Right lobe of liver (tissue), 4 donors: ENCODE measurements at regions not wholly inside any gene's neighbourhood (a gene's known extent, or its start where the extent isn't known, plus 50 kb on each side); places are given as distances from the start of the nearest gene placed in this dataset.

ENCODE experiments used
- POLR2A ChIP-seq: fragments of 450-650 bp; IDR thresholded peaks from one replicate; pipeline ENCODE4 v1.6.1; 2017; ENCODE audit warnings: antibody characterized with exemption, mild to moderate bottlenecking
- TF ChIP-seq, protein P1 (sequence below), 4 donors: fragments of 200-600 bp in 3 of 4; fragments of 450-650 bp in 1 of 4; IDR thresholded peaks; one replicate each; pipeline versions ENCODE4 v1.5.1 to v1.8.0; 2016 to 2022; ENCODE audit warnings: antibody characterized with exemption in 4 of 4, mild to moderate bottlenecking in 2 of 4
- donor health status: DM: no; HTN: no; CAD: no.
- donor health status: DM: no; HTN: no; CAD: no.
- donor health status: DM: no; HTN: yes; CAD: no.

DNA sequence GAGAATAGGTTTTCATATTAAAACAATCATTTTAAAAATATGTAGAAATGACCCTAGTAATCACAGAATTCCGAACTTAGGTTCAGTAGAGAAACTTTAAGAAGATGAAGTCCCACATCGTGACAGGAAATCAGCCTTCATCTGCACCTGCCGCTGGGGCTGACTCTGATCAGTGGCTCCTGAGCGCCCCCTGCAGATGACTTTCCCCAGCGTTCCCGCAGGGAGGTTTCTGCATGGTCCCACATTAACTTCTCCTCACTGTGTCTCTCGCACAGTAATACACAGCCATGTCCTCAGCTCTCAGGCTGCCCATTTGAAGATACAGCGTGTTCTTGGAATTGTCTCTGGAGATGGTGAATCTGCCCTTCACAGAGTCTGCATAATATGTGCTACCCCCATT lies 1131.1 kb downstream of the TMEM121 start:
- TF ChIP-seq, protein P1, sequence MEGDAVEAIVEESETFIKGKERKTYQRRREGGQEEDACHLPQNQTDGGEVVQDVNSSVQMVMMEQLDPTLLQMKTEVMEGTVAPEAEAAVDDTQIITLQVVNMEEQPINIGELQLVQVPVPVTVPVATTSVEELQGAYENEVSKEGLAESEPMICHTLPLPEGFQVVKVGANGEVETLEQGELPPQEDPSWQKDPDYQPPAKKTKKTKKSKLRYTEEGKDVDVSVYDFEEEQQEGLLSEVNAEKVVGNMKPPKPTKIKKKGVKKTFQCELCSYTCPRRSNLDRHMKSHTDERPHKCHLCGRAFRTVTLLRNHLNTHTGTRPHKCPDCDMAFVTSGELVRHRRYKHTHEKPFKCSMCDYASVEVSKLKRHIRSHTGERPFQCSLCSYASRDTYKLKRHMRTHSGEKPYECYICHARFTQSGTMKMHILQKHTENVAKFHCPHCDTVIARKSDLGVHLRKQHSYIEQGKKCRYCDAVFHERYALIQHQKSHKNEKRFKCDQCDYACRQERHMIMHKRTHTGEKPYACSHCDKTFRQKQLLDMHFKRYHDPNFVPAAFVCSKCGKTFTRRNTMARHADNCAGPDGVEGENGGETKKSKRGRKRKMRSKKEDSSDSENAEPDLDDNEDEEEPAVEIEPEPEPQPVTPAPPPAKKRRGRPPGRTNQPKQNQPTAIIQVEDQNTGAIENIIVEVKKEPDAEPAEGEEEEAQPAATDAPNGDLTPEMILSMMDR (IDR thresholded peaks at IDR 0.05), result no peak
- TF ChIP-seq POLR2A, result no peak
